Skeletal muscle cell (primary cell): ENCODE measurements at regions not wholly inside any gene's neighbourhood (a gene's known extent, or its start where the extent isn't known, plus 50 kb on each side); places are given as distances from the start of the nearest gene placed in this dataset.

ENCODE experiments used
- DNase-seq: peaks from one replicate; pipeline ENCODE4 v3.0.0-alpha.2; 2010; ENCODE audit warnings: low read depth
- H3K4me3 ChIP-seq: 2 replicates; pipeline ENCODE4 v1.5.1; 2011; ENCODE audit warnings: low read depth, mild to moderate bottlenecking, control low read depth, low read length, moderate library complexity

DNA sequence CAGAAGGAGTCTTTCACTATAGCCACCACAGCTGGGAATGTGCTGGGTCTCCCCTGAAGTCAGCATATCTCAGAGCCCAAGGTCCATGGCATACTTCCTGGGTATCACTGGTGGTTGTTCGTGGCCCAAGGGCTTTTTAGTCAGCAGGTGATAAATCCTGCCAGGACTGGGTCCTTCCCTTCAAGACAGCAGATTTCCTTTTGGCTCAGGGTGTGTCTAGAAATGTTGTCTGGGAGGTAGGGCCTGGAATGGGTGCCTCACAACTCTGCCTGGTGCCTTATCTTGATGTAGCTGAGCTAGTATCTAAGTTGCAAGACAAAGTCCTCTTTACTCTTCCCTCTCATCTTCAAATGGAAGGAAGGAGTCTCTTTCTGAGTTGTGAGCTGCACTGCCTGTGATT, 102.4 kb upstream of the TMLHE start:
- no peak overlapping the region for H3K4me3 ChIP-seq
- DNase-seq = no peak

DNA sequence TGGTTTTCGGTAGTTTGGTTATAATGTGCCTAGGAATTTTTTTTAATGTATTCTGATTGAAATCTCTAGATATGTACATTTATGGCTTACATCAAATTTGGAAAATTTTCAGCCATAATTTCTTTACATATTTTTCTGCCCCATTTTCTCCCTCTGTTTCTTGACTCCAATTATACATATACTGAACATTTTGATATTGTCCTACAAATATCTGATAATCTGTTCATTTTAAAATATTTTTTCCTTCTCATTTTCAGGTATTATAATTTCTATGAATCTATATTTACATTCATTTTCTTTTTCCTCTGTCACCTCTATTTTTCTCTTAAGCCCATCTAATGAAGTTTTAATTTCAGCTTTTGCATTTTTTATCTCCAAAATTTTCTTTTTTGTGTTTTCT, 82.7 kb upstream of the TMLHE start:
- no peak overlapping the region for H3K4me3 ChIP-seq

DNA sequence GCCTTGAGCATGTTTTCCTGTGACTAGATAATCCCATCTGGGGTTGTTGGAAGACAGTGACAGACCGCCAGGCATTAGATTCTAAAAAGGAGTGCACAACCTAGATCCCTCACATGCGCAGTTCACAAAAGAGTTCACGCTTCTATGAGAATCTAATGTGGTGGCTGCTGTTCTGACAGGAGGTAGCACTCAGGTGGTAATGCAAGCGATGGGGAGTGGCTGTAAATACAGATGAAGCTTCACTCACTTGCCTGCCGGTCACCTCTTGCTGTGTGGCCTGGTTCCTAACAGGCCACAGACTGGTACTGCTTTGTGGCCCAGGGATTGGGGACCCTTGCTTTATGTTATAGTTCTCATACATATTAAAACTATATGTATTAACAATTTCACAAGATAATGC, 81.9 kb upstream of the TMLHE start:
- H3K4me3 ChIP-seq = no peak overlapping the region
- no peak for DNase-seq

More for the DNA sequence above, 82.7 kb upstream of the TMLHE start:
- no peak for DNase-seq

DNA sequence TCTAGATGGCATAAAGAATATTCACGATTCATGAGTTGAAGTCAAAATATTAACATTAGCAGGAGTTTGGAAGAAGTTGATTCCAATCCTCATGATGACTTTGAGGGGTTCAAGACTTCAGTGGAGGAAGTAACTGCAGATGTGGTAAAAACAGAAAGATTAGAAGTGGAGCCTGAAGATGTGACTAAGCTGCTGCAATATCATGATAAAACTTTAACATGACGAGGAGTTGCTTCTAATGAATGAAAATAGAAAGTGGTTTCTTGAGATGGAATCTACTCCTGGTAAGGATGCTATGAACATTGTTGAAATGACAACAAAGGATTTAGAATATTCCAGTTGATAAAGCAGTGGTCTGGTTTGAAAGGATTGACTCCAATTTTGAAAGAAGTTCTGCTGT, 70.1 kb upstream of the TMLHE start:
- DNase-seq = no peak
- H3K4me3 ChIP-seq = no peak overlapping the region

DNA sequence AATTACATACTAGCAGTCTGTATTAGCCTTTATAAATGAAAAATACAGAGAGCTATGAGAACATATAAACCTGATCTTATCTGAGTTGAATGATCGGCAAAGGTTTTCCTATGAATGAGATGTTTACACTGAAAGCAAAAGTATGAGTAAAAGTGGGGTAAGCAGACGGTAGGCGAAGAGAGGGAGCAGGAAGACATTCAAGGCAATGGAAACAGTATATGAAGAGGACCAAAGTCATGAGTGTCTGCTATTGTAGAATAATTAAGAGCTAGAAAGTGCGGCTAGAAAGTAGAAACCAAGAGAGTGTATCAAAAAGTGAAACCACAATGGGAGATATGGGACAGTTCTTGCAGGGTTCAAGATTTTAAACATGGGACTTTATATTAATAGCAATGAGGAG, 67.0 kb upstream of the TMLHE start:
- H3K4me3 ChIP-seq = no peak overlapping the region
- no peak for DNase-seq

DNA sequence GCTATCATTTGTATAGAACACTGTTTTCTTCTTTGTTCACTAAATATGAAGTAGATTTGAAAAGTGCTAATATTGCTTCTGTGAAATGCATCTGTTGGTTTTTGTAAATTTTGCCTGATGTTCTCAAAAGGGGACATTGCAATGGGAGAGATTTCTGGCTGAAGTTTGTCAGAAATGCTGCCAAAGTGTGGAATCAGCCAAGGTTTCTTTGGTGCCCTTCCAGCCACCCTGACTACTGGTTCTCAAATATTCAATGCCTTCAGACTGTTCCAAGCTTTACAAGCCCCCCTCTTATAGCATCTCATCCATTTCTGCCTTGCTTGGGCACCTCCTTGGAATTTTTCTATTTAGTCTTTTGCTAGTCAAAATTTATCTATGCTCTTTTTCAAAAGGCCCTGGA, 60.6 kb upstream of the TMLHE start:
- no peak overlapping the region for H3K4me3 ChIP-seq
- no peak for DNase-seq

DNA sequence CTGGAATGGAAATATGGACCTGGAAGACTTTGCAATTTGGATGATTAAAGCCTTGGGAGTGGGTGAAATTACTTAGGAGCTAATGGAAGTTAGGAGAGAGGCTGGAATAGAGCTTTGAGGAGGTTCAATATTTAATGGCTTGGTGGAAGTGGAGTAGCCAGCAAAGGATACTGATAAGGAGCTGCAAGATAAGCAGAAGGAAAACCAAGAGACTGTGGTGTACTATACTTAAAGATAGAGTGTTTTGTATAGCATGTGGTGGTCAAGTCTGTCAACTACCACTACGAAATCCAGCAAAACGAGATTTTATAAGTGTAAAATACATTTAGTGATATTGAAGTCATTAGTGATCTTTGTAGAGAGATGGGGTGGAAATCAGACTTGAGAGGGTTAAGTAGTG, 54.0 kb upstream of the TMLHE start:
- no peak for DNase-seq
- H3K4me3 ChIP-seq = no peak overlapping the region
